ENCODE measurements at regions not wholly inside any gene's neighbourhood (a gene's known extent, or its start where the extent isn't known, plus 50 kb on each side); places are given as distances from the start of the nearest gene placed in this dataset.

- DNase-seq (ENCODE audit: low read depth in 4 of 4, low spot score in 3 of 4): no peak
Measured at GRCh38 chr6:163985040-163985439, 570.5 kb downstream of the QKI start.

- no peak for DNase-seq (ENCODE audit: low read depth in 4 of 4, low spot score in 3 of 4)
Measured at GRCh38 chr6:163984124-163984936, 569.8 kb downstream of the QKI start.

GRCh38 chr6:163983679-163984078, 569.2 kb downstream of the QKI start:
- DNase-seq (ENCODE audit: low read depth in 4 of 4, low spot score in 3 of 4): no peak

- DNase-seq (ENCODE audit: low read depth in 4 of 4, low spot score in 3 of 4): no peak
Measured at GRCh38 chr6:163974322-163974721, 559.8 kb downstream of the QKI start.

- DNase-seq (ENCODE audit: low read depth in 4 of 4, low spot score in 3 of 4): no peak
Measured at GRCh38 chr6:163971841-163972838, 557.6 kb downstream of the QKI start.

GRCh38 chr6:163970846-163971564, 556.5 kb downstream of the QKI start:
- DNase-seq (ENCODE audit: low read depth in 4 of 4, low spot score in 3 of 4): no peak

GRCh38 chr6:163965426-163966348, 551.2 kb downstream of the QKI start:
- peak in 3 of 4 donors; percentile 45 to 61 (median 57) for DNase-seq (ENCODE audit: low read depth in 4 of 4, low spot score in 3 of 4)

- no peak for DNase-seq (ENCODE audit: low read depth in 4 of 4, low spot score in 3 of 4)
Measured at GRCh38 chr6:163964789-163965188, 550.3 kb downstream of the QKI start.

- DNase-seq (ENCODE audit: low read depth in 4 of 4, low spot score in 3 of 4): no peak
Measured at GRCh38 chr6:163963205-163964120, 548.9 kb downstream of the QKI start.

- DNase-seq (ENCODE audit: low read depth in 4 of 4, low spot score in 3 of 4): no peak
Measured at GRCh38 chr6:163962627-163963117, 548.2 kb downstream of the QKI start.

GRCh38 chr6:163960128-163960527, 545.6 kb downstream of the QKI start:
- DNase-seq (ENCODE audit: low read depth in 4 of 4, low spot score in 3 of 4): no peak

GRCh38 chr6:163958646-163959045, 544.1 kb downstream of the QKI start:
- no peak for DNase-seq (ENCODE audit: low read depth in 4 of 4, low spot score in 3 of 4)

- no peak for DNase-seq (ENCODE audit: low read depth in 4 of 4, low spot score in 3 of 4)
Measured at GRCh38 chr6:163956571-163957407, 542.3 kb downstream of the QKI start.

- no peak for DNase-seq (ENCODE audit: low read depth in 4 of 4, low spot score in 3 of 4)
Measured at GRCh38 chr6:163955756-163956155, 541.2 kb downstream of the QKI start.

- no peak for DNase-seq (ENCODE audit: low read depth in 4 of 4, low spot score in 3 of 4)
Measured at GRCh38 chr6:163955096-163955495, 540.6 kb downstream of the QKI start.

GRCh38 chr6:163954088-163954775, 539.7 kb downstream of the QKI start:
- DNase-seq (ENCODE audit: low read depth in 4 of 4, low spot score in 3 of 4): no peak

- DNase-seq (ENCODE audit: low read depth in 4 of 4, low spot score in 3 of 4): no peak
Measured at GRCh38 chr6:163952005-163952404, 537.5 kb downstream of the QKI start.
